Fibroblast of gingiva (primary cell): ENCODE measurements at regions not wholly inside any gene's neighbourhood (a gene's known extent, or its start where the extent isn't known, plus 50 kb on each side); places are given as distances from the start of the nearest gene placed in this dataset.

Experiments used
- DNase-seq: peaks from one replicate; pipeline ENCODE4 v3.0.0-alpha.2; 2011; ENCODE audit warnings: low read depth

DNA sequence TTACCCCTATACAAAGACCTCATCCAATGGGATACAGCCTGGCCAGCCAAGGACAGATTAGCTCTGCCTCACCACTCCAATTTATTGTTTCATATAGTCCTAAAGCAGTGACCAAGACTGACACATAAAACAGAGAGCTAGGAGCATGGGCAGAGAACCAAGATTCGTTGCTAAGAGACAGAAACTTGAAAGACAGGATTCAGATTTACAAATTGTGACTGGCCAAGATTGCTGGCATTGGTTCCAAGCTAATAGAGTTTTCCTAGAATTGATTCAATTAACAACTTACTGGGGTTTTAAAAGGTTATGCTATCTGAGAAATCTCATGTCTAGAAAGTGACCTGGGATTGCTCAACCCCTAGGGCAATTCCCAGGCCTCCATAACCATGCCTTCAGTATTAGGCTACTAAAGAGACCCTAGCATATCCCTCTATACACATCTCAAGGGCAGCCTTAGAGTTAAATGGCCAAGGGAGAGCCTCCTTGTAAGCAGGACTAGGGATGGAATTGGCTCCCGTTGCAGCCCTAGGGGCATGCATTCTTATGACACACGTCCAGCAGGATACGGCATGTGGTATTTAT, 75.6 kb downstream of the ICOS start:
- DNase-seq = no peak

DNA sequence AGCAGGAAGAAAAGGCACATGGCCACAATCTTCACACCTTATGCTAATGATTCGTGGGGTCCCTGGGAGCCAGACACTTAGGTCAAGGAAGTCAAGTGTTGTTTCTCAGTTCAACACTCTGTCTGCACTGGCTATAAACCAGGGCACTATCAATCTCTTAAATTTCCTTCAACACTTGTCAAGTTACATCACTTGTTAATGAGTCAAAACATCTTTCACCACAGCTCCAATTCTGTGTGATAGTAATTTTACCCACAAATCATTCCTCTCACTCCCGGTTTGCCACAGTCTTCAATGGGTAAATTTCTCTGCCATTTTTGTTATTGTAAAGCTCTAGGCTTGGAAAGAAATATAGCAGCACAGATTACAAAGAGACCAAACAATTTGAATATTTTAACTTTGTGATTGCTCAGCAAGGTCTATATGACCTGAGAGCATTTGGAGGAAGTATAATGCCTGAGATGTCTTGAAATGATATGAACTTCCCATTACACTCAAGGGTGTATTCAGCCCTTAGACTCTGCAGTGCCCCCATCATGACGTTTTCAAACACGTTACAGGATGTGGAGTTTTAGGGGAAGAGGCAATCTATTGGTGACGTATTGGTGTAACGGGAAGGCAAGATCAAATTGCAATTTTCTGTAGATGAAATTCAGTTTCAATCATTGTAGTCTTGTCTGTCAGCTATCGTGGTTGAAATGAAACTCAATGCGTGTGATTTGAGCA, 78.7 kb downstream of the ICOS start:
- no peak for DNase-seq

- no peak for DNase-seq
Observed at GRCh38 chr2:204018717-204019116, 82.2 kb downstream of the ICOS start.

DNA sequence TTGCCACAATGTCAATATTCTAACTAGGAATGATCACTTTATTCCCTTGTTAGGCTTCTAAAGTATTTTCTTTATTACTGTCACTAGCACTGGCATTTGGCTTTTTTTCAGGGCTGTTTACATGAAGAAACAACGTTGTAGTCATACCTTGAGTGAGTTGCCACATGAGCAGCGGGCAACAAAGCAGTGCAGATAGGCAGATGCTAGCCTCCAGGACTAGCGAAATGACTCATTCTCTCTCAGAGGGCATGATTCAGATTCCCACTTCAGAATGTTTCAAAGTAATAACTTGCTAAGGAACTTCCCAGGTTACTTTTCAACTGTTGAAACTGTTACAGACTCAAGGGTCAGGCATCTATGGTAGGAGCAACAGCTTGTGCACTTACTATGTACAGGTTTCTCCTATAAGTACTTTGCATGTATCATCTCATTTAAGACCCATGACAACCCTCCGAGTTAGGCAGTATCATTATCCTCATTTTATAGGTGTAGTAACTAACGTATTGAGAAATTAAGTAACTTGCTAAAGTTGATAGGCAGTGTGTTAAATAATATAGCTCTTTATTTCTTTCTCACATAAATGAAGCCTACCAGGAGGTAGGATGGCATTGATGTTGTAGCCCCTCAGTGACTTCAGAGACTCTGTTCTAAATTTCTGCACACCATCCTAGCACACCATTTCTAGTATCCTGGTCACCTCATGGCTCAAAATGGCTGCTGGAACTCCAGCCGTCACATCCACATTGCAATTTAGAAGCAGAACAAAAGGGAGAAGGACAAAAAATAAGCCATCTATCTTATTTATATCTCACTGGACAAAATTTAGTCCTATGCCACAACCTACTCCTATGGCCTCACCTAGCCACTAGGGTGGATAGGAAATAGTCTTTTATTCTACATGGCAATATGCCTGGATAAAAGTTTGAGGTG, 83.3 kb downstream of the ICOS start:
- no peak for DNase-seq

- DNase-seq = no peak
Observed at GRCh38 chr2:204021290-204022081, 84.9 kb downstream of the ICOS start.

- no peak for DNase-seq
Observed at GRCh38 chr2:204022550-204022949, 86.0 kb downstream of the ICOS start.

GRCh38 chr2:204023088-204023487, 86.5 kb downstream of the ICOS start:
- no peak for DNase-seq

DNA sequence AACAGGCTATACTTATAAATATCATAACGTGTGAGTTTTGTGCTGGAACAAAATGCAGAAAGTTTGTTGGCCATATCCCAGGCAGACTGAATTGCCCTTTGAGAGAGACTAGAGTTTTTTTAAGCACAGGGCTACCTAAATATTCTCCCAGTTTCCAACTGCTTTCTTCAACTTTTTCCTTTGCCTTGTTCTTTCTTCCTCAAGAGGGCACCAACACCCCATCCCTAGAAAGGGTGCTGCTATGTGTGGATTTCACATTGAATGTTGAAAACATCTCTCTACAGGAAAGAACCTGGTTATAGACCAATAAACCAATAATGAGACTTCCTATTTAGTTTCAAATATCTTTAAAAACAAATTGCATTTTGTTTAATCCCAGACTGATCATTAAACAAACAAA, 87.9 kb downstream of the ICOS start:
- peak; percentile 16 for DNase-seq

DNA sequence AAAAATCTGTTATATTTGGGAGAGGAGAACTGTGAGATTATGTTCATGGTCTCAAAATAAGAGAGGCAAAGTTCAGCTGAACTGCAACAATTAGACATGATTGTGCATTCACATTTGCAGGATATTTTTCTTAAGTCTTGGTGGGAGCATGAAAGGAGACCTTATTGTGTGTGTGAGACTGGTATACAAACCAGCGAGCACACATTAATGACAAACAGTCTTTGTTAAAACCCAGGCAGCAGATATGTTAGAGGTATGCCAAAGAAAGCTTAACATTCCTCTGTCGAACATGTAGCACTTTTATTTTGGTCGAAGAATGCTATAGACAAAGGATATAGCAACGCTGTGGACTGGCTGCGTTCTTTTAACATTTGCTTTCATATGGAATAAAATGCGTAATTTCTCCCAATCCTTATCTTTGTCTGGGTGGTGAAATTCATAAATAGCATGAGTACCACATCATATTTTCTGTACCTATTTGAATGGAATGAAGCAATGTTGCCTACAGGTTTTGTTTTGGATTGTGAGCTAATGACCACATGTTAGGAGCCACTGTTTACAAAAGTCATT, 88.4 kb downstream of the ICOS start:
- DNase-seq = no peak

DNA sequence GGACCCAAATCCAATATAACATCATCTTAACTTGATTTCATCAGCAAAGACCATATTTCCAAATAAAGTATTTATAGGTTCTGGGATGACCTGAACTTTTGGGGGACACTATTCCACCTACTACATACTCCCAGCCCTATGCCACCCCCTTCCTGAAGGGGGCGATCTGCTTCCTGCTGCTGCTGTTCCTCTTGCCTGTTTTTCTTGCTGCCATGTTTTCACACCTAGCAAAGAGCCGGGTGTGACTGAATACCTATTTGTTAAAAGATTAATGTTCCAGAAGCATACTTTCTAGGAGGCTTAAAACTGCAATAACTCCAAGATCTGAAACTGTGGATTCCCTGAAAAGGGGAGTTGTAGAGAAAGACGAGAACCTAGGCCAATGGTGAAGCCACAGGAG, 89.7 kb downstream of the ICOS start:
- no peak for DNase-seq

DNA sequence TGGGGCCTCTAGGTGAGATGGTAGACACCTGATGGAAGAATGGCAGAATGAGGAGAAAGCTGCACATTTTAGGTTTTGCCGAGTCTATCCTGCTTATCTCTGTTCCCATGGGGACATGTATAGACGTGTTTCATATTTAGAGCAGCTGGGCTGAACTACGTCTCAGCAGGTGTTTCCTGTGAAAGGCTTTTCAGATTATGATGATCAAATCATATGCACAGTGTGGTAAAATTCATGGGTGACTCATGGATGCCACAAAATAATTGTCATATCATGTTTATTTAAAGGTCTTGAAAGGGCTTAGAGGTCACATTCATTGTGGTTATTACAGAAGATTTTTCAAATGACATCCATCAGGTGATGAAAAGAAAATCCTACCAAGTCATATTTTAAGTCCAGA, 90.5 kb downstream of the ICOS start:
- DNase-seq = no peak

DNA sequence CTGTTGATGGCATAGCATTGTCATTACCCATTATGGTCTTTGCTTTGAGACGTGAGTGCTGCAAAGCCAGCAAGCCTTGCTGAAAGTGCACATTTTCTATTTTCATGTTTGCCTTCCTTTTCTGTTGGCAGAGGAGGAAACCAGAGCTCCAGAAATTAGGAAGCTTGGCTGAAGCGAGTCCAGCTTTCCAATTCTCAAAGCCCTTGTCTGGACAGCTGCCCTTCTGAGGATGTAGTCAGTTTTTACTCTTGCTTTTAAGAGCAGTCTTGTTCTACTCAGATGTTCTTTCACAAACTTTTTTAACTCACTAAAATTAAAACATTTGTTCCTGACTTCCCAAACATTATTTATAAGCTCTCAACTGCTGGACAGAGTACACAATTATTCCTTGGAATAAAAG, 93.8 kb downstream of the ICOS start:
- no peak for DNase-seq

DNA sequence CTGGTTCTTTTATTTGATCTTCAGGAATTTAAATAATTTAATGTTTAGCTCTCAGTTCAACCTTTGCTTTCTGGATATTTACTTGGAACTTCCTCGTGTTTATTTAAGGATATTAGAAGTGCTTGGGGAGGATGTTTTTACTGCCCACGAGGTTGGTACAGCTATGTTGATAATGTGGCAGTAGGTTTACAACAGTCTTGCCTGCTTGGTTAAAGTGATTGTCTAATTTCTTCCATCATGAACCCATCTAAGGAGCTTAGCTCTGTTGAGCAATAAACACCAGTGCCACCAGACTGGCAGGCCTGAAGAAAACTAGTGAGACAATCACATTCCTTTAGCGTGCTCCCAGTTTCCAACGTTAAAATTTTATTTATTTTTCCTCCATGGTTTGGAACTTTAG, 94.5 kb downstream of the ICOS start:
- no peak for DNase-seq

GRCh38 chr2:204032301-204032700, 95.7 kb downstream of the ICOS start:
- DNase-seq = no peak

- no peak for DNase-seq
Observed at GRCh38 chr2:204033611-204034495, 97.3 kb downstream of the ICOS start.

- DNase-seq = no peak
Observed at GRCh38 chr2:204036706-204037105, 100.1 kb downstream of the ICOS start.

DNA sequence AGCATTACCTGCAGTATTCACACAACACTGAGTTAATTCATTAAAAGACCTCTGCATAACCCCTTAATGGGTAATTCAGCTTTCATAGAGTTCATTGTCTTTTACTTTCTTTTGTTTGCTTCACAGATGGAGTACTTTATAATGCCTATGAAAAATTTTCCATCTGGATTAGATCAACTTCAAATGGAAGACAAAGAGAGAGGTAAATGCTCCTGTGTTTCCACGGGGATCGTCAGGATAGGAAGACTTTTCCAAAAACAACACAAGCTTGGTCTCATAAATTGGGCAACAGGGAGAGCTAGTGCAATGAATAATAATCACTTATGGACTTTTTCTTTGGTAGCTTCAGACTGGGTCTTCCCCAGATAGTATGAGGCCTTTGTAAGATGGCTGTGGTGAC, 100.7 kb downstream of the ICOS start:
- no peak for DNase-seq

DNA sequence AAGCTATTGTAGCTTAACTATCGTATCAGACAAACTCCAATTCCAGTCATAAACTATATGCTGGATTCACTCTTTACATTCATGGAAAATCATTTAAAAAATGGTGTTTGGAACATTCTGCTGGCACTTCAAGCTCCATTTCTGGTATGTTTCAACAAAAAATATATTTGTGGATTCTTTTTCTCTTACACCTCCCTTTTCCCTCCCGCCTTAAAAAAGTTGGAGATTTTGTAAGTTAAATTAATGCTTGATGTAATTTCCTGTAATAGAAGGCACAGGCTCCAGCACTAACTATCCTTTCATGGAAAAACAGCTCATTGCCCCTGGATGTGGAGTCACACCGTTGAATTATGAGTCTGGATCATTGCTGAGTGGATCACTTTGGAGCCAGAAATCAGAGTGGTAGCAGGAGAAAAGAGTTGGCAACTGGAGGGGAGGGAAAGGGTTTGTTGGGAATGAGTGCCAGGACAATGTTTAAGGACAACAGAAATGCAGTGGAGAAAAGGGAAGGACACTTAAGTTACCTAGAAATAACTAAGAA, 102.8 kb downstream of the ICOS start:
- DNase-seq = no peak

- DNase-seq = no peak
Observed at GRCh38 chr2:204040016-204040415, 103.5 kb downstream of the ICOS start.

GRCh38 chr2:204042401-204042800, 105.8 kb downstream of the ICOS start:
- DNase-seq = no peak

DNA sequence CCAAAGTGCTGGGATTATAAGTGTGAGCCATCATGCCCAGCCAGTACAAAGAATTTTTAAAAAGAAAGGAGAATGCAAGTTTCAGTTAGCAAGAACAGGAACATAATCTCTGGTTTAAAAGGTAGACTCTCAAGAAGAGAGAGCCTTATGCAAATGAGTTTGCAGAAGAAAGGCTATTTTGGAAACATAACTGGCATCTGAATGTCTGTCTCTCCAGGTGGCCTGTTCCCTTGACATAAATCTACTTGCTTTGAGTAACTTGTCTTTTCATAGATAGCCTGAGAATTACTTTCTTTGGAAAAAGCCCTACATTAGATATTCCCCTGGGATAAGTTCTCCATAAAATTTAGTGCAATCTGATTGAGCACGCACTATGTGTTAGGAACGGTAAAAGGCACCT, 109.6 kb downstream of the ICOS start:
- no peak for DNase-seq
